NCI-H1436 (cell line): ENCODE measurements at regions not wholly inside any gene's neighbourhood (a gene's known extent, or its start where the extent isn't known, plus 50 kb on each side); places are given as distances from the start of the nearest gene placed in this dataset.
"Not testable (repeated sequence)": the region's sequence is repeated elsewhere in the genome, so short reads cannot be mapped to it uniquely, and the experiment has no call there.

Experiments
- DNase-seq: peaks from one replicate; lab custom pipeline; 2025; lab: John Stamatoyannopoulos, UW

- no peak for DNase-seq
Observed at GRCh38 chr3:522888-523287, 326.3 kb downstream of the CHL1 start.

DNA sequence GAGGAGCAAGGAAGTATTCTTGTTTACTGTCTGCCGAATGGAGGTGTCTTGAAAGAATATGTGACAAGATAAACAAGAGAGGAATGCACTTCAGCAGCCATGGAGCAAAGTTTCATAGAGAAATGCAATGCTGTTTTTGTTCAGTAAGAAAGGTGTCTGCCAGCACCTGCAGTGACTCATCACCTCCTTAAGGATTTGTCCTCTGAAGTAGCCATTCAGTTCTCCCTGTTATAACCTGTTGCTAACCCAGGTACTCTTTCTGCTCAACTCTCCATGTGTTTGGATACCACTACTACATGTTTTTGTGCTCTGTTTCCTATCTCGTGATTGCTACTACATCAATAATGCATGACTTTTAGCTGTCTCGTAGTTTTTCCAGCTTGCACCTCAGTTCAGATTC lies 328.9 kb downstream of the CHL1 start:
- DNase-seq = no peak

DNA sequence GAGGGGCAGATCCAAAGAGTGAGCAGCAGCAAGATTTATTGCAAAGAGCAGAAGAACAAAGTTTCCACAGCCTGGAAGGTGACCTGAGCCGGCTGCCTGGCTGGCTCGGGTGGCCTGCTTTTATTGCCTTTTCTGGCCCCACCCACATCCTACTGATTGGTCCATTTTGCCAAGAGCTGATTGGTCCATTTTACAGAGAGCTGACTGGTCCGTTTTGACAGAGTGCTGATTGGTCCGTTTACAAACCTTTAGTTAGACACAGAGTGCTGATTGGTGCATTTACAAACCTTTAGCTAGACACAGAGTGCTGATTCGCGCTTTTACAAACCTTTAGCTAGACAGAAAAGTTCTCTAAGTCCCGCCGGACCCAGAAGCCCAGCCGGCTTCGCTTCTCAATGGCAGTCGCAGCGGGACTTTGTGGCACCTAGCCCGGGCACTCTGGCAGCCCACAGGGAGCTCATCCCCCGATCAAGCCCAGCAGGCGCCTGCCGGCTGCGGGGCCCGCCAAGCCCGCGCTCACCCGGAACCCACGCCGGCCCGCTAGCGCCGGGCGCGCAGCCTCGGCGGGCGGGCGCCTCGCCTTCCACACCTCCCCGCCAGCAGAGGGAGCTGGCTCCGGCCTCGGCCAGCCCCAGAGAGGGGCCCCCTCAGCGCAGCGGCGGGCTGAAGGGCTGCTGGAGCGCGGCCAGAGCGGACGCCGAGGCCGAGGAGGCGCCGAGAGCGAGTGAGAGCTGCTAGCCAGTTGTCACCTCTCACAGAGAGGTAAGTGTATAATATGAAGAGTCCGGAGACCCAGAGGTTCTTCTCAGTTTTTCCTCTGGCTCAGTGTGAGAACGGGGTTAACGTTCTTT lies 339.2 kb downstream of the CHL1 start:
- DNase-seq = peak; percentile 49

DNA sequence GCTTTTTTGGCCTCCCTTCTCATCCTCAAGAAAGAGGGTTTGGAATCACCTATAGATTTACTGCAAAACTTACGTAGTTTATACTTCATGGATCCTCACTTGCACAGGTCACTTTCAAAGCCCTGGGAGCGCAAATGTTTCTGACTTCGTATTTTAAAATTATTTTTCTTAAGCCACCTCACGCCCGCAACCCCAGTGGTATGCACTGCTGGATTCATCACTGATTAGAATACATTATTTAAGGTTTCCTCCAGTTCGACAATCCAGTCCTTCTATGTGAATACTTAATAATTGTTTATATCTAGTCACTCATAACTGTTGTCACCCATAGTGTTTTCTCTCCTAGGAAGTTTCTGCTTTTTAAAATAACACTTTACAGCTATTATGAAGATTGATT lies 339.9 kb downstream of the CHL1 start:
- DNase-seq = no peak

DNA sequence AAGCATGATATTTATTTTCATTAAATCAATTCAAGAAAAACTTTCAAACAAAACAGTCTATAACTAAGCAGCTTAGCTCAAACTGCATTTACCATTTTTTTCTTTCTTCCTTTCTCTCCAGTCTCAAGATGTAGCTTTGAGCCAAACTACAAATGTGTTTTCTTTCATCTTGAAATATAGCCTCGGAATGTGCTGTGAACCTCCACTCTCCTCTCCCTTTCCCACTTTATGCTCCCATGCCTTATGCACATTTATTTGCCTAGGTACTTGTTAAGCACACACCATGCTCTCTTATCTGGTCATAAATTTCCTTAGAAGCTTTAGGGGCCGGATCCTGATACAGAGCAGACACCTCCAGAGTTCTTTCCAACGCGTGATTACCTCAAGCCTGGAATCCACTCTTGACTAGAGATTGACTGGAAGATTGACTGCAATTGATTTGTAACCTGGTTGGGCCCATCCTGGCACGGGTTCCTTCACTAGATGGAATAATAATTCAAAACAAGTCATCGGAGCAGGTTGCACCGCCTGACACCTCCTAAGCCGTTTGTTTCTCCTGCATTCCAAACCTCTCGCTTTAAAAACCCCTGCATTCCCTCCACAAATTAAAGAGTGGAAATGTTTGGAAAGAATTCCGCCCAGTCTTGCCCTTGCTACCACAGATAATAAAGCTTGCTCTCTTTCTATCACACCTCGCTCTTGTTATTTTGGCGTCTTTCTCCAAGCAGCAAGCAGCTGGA lies 344.7 kb downstream of the CHL1 start:
- no peak for DNase-seq

- DNase-seq = no peak
Observed at GRCh38 chr3:542021-542420, 345.5 kb downstream of the CHL1 start.

GRCh38 chr3:549636-550035 lies 353.1 kb downstream of the CHL1 start:
- no peak for DNase-seq

- DNase-seq = no peak
Observed at GRCh38 chr3:550471-550870, 353.9 kb downstream of the CHL1 start.

DNA sequence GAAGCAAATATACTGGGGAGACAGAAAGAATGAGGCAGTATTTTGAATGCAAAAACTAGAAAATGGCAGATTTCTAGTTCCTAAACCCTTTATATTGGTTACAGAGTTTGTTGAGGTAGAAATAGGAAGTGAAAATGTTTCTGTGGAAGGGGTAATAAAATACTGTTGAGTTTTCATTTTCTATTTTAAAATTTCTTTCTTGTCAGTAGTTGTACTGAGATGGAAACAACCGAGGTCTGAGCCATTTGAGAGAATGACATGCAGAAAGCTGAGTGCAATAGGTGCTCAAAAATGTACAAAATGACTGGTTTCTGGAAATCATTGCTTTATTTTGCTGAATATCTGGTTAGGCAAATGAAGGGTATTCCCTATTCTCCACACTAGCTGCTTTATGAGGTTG lies 361.4 kb downstream of the CHL1 start:
- no peak for DNase-seq

DNA sequence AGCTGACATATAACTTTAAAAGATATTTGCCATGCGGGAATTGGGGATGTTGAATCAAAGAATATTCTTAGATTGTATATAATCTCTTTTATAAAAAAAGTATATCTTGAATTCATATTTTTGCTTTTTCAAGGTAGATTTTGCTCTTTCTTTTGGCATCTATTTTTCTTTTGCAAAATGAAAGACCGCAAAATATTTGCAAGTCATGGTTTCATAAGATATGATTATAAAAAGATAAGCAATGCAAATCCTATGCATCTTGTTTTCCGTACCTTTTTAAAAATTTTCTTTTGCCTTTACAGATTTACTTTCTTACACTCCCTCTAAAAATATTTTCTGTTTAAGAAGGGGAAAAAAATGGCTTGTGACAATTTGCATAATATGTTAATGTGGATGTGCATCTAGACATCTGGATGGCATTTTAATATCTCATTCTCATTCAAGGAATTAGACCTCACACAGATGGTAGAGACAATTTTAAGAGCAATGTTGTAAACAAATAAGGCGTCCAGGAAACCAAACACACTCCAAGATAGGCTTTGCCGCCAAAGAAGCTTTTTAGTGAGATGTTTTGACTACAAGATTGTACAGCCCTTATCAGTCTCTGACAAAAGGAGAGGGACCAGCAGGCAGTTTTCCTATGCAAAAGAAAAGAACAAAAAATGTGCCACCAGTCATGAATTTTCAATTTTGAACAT lies 371.1 kb downstream of the CHL1 start:
- no peak for DNase-seq

GRCh38 chr3:579529-579928 lies 383.0 kb downstream of the CHL1 start:
- DNase-seq = not testable (repeated sequence)

DNA sequence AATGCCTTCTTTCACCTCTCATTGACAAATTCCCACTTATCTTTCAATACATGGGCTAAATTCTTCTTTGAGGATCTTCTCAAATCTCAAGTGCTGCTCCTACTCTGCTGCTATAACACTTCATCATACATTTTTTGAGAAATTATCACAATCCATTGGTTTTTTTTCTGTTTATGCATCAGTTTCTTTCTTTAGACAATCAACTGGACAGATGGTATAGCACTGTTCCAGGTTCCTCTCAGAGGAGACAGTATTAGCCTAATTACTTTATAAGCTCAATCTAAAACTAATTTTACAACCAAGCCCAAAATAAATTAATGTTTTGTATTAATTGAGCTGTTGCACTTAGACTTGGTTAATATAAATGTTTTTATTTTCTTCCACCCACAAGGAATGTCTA lies 392.5 kb downstream of the CHL1 start:
- DNase-seq = not testable (repeated sequence)

GRCh38 chr3:597304-597703 lies 400.7 kb downstream of the CHL1 start:
- DNase-seq = not testable (repeated sequence)

DNA sequence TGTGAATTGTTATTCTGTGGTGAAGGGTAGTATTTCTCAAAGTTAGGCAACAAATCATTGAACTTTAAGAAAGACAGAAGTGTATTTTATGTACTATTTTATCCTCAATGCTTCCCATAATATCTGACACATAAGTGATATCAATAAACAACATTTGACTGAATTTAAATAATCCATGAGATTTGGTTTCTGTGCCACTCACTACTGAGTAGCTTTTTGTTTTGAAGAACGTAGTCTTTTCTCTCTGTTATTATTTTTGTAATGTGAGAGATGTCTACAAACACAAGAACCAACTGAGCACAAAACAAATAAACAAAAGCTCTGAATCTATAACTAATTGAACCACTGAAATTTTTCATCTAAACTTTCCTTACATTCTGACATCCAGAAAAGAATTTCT lies 401.2 kb downstream of the CHL1 start:
- DNase-seq = not testable (repeated sequence)

- DNase-seq = not testable (repeated sequence)
Observed at GRCh38 chr3:607480-607879, 410.9 kb downstream of the CHL1 start.

GRCh38 chr3:621714-622113 lies 425.2 kb downstream of the CHL1 start:
- no peak for DNase-seq

DNA sequence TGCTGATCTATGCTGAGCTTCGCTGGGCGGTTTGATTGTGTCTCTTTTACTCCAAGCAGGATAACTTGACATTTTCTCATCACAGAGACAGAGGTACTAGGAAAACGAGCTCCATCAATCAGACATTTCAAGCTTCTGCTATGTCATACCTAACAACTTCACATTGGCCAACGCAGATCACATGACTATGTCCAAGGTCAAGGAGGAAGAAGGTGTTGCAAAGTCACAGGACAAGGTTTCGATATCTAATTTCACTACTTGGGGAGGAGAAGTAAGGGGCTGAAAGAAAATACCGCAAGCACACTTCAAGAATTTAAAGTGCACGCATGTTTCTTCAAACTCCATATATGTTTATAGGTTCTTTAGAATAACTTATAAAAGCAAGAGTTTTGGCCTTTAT lies 425.8 kb downstream of the CHL1 start:
- no peak for DNase-seq

- DNase-seq = no peak
Observed at GRCh38 chr3:623914-624545, 427.5 kb downstream of the CHL1 start.

DNA sequence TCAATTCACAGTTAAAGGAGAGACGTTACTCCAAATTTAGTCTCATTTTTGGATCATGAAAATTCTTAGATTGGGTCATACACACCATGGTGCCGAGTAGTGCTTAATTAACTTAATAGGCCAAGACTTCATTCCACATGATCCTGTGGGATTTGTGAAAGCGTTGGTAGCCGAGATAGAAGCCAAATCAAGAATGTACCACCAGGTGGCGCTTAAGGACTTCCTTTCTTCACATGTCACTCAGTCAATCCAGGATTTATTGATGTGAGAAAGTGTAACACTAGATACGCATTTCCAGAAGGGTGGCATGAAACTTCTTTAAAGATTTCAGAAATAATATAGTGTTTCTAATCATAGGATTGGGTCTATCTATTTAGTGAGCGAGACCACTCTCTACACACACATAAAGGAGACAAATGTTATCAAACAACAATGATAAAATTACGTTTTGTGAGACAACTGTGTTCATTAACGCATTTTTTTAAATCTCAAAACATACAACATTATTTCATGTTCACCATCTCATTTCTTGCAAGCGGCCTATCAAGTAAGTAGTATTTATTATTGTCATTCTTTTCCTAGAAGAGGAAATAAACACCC lies 436.1 kb downstream of the CHL1 start:
- peak; percentile 13 for DNase-seq

GRCh38 chr3:634511-634910 lies 437.9 kb downstream of the CHL1 start:
- DNase-seq = no peak

DNA sequence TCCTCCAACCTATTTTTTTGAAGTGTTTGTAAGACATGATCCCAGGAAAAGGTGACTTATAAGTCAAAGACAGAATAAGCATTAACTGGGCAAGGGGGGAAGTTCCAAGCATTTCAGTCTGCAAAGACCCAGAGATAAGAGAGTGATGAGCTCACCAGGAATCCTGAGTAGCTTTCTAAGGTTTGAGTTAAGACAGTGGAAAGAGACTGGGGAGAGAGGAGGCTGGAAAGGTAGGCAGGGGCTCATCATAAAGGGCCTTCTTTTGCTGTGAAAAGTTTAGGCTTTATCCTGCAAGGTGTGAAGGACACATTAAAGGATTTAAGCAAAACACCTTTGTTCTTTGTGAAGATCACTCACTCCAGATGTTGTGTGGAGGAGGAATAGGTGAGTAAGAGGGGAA lies 438.8 kb downstream of the CHL1 start:
- DNase-seq = no peak

DNA sequence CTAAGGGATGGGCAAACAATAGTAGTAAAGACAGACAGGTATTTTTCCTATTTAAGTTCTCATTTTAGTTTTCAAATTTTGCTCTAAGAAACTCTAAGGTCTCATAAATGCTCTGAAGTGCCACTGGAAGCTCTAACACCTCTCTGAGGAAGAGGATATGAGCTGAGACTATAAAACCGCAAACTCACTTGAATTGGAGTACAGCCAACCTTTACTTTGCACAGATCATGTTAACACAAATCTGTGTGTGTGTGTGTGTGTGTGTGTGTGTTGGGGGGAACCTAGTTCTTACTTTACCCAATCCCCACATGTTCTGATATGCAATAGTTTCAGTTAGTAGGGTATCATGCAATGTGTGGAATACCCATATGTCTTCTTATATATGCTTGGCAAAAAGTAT lies 446.8 kb downstream of the CHL1 start:
- no peak for DNase-seq
